ENCODE measurements at regions not wholly inside any gene's neighbourhood (a gene's known extent, or its start where the extent isn't known, plus 50 kb on each side); places are given as distances from the start of the nearest gene placed in this dataset.

DNA sequence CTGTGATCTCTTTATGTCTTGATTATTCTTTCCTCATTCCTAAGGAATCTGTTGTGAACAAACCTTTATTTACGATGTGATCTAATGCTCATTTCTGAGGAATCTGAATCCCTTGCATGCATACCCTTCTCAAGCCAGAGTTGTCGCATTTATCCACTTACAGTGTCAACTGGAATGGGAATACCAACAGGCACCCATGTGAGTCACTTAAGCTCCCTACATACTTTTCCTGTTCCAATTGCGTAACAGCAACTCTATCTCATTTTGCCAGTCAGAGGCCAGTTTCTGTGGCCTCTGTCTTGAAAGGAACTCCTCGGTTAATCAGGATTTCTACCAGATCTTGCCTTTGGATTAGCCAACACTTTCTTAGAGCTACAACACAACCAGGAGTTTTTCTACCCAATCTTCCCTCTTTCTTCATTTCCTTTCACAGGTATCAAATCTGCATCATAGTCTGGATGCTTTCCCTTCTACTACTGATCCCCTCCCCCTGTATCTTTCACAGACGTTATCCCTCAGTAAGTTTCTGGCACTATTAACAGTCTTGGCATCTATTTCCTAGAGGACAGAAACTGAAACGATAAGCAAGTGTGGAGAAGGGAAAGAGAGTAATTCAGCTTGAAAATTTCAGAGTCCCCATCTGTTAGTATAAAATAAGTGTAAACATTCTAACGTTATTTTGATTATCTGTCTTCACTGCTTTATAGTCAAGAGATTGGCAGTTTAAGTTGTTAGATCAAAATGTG lies 66.8 kb upstream of the BCHE start:
- no peak for TF ChIP-seq TBL1XR1 (IDR thresholded peaks at IDR 0.05; ENCODE audit: borderline replicate concordance, low read length, partially characterized antibody)
- TF ChIP-seq NR3C1 (CRISPR knock-in tag; IDR thresholded peaks at IDR 0.05): no peak
- TF ChIP-seq, protein P1, sequence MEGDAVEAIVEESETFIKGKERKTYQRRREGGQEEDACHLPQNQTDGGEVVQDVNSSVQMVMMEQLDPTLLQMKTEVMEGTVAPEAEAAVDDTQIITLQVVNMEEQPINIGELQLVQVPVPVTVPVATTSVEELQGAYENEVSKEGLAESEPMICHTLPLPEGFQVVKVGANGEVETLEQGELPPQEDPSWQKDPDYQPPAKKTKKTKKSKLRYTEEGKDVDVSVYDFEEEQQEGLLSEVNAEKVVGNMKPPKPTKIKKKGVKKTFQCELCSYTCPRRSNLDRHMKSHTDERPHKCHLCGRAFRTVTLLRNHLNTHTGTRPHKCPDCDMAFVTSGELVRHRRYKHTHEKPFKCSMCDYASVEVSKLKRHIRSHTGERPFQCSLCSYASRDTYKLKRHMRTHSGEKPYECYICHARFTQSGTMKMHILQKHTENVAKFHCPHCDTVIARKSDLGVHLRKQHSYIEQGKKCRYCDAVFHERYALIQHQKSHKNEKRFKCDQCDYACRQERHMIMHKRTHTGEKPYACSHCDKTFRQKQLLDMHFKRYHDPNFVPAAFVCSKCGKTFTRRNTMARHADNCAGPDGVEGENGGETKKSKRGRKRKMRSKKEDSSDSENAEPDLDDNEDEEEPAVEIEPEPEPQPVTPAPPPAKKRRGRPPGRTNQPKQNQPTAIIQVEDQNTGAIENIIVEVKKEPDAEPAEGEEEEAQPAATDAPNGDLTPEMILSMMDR (CRISPR knock-in tag; IDR thresholded peaks at IDR 0.05): no peak
- TF ChIP-seq EP300 (IDR thresholded peaks at IDR 0.05; ENCODE audit: low read depth in 2 of 2, low read length in 2 of 2): no peak
- no peak for TF ChIP-seq EP300 (CRISPR knock-in tag; IDR thresholded peaks at IDR 0.05; ENCODE audit: borderline replicate concordance)
- TF ChIP-seq, protein P2, sequence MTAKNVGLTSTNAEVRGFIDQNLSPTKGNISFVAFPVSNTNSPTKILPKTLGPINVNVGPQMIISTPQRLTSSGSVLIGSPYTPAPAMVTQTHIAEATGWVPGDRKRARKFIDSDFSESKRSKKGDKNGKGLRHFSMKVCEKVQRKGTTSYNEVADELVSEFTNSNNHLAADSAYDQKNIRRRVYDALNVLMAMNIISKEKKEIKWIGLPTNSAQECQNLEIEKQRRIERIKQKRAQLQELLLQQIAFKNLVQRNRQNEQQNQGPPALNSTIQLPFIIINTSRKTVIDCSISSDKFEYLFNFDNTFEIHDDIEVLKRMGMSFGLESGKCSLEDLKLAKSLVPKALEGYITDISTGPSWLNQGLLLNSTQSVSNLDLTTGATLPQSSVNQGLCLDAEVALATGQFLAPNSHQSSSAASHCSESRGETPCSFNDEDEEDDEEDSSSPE (CRISPR knock-in tag; IDR thresholded peaks at IDR 0.05): no peak
- no peak for TF ChIP-seq HOXA7 (CRISPR knock-in tag; IDR thresholded peaks at IDR 0.05)
- no peak for TF ChIP-seq ZNF251 (CRISPR knock-in tag; IDR thresholded peaks at IDR 0.05)
- TF ChIP-seq HHEX (CRISPR knock-in tag; IDR thresholded peaks at IDR 0.05): no peak
- no peak for TF ChIP-seq STAT5B (CRISPR knock-in tag; IDR thresholded peaks at IDR 0.05)

All from HepG2 (cell line).